HG02798 (cell line): ENCODE measurements at regions not wholly inside any gene's neighbourhood (a gene's known extent, or its start where the extent isn't known, plus 50 kb on each side); places are given as distances from the start of the nearest gene placed in this dataset.
"Not testable (repeated sequence)": the region's sequence is repeated elsewhere in the genome, so short reads cannot be mapped to it uniquely, and the experiment has no call there.

Experiments
- ATAC-seq: cut with Tn5 transposase; IDR thresholded peaks from one replicate; pipeline ENCODE4 v1.9.1; 2021; ENCODE audit warnings: mild to moderate bottlenecking; ENCODE audit not compliant: unreplicated experiment, poor library complexity

DNA sequence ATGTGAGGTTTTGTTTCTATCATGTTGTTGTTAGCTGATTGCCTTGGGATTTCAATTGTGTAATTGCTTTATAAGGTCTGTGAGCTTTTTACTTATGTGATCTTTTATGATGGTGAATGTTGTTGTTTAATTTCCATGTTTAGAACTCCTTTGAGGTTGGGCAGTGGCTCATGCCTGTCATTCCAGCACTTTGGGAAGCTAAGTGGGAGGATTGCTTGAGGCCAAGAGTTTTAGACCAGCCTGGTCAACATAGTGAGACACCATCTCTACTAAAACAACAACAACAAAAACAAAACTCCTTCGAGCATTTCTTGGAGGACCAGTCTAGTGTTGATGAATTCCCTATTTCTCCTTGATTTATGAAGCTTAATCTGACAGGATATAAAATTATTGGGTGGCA is 102.1 kb upstream of the PMCH start:
- ATAC-seq: no peak

DNA sequence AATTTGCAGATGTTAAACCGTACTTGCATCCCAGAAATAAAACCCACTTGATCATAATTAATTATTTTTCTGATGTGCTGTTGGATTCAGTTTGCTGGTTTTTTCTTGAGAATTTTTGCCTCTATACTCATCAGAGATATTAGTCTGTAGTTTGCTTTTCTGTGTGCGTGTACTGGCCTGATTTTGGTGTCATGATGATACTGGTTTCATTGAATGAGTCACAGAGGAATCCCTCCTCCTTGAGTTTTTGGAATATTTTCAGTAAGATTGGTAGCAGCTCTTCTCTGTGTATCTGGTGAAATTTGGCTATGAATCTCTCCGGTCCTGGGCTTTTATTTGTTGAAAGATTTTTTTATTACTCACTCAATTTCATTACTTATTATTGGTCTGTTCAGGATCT is 100.4 kb upstream of the PMCH start:
- ATAC-seq: no peak

DNA sequence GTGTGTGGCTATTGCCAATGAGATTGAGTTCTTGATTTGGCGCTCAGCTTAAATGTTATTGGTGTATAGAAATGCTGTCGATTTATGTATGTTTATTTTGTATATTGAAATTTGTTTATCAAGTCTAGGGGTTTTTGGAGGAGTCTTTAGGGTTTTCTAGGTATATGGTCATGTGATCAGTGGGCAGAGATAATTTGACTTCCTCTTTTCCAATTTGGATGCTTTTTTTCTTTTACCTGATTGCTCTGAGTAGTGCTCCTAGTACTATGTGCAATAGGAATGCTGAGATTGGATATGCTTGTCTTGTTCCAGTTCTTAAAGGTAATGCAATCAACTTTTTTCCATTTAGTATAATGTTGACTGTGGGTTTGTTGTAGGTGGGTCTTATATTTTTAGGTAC is 99.8 kb upstream of the PMCH start:
- ATAC-seq: no peak

DNA sequence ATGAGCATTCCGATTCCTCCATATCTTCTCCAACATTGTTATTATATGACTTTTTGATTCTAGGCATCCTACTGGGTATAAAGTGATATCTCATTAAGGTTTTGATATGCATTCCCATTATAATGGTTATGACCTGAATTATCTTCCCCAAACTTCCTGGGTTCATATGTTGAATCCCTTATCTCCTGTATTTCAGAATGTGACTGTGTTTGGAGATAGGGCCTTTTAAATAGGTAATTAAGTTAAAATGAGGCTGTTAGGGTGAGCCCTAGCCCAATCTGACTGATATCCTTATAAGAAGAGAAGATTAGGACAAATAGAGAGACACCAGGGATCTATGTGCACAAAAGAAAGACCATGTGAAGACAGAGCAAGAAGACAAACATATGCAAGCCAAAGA is 96.9 kb upstream of the PMCH start:
- no peak for ATAC-seq

DNA sequence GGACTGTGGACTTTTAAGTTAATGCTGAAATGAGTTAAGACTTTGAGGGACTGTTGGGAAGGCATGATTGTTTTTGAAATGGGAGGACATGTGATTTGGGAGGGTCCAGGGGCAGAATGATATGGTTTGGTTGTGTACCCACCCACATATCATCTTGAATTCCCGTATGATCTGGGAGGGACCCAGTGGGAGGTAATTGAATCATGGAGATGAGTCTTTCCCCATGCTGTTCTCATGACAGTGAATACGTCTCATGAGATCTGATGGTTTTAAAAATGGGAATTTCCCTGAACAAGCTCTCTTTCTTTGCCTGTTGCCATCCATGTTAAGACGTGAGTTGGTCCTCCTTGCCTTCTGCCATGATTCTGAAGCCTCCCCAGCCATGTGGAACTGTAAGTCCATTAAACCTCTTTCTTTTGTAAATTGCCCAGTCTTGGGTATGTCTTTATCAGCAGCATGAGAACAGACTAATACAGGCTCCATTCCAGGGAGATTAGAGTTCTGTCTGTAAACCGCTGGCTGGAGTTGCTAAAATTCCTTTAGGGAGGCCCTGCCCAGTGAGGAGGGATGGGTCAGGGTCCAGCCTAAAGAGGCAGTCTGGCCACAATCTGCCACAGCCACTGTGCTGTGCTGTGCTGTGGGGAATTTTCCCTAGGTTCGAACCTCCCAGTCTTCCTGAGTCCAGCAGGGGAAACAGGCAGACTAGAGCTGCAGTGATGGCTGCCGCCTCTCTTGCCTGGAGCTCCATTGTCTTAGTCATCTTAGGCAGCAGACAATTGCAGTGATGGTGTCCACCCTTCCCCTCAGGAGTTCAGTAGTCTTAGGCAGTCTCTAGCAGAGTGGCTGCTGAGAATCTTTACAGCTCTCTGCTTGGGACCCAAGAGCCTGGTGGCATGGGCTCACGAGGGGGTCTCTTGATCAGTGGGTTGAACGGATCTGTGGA is 94.1 kb upstream of the PMCH start:
- not testable (repeated sequence) for ATAC-seq

DNA sequence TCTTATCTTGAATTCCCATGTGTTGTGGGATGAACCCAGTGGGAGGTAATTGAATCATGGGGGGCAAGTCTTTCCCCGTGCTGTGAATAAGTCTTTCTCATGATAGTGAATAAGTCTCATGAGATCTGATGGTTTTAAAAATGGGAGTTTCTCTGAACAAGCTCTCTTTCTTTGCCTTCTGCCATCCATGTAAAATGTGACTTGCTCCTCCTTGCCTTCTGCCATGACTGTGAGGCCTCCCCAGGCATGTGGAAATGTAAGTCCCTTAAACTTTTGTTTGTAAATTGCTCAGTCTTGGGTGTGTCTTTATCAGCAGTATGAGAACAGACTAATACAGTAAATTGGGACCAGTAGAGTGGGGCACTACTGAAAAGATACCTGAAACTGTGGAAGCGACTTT is 92.1 kb upstream of the PMCH start:
- ATAC-seq: not testable (repeated sequence)

DNA sequence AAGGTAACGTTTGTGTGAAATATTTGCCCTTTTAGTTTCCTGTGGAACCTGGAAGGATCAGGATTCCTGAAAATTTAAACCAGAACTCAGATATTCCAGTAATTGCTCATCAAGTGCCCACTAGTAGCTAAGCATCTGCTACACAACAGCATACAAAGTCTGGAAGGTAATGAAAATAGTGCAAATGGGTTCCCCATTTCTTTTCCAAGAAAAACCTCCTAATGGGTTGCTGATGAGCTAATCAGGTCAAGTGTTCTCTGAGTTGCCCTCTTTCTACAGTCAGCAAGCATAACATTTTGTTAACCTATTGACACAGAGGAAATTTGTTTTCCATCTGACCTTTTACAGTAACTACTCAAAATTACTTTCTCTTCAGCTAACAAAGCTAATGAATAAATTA is 83.6 kb upstream of the PMCH start:
- no peak for ATAC-seq

DNA sequence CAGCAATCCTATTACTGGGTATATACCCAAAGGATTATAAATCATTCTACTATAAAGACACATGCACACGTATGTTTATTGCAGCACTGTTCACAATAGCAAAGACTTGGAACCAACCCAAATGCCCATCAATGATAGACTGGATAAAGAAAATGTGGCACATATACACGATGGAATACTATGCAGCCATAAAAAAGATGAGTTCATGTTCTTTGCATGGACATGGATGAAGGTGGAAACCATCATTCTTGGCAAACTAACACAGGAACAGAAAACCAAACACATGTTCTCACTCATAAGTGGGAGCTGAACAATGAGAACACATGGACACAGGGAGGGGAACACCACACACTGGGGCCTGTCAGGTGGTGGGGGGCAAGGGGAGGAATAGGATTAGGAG is 58.1 kb upstream of the PMCH start:
- ATAC-seq: not testable (repeated sequence)

DNA sequence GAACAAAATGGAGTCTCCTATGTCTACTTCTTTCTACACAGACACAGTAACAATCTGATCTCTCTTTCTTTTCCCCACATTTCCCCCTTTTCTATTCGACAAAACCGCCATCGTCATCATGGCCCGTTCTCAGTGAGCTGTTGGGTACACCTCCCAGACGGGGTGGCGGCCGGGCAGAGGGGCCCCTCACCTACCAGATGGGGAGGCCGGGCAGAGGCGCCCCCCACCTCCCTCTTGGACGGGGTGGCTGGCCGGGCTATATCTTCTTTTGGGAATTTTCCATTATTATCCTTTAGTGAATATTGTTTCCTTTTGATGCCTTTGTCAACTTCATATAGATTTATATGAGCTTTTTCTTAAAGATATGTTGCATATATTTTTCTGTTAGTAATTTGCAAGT is 53.4 kb upstream of the PMCH start:
- not testable (repeated sequence) for ATAC-seq

DNA sequence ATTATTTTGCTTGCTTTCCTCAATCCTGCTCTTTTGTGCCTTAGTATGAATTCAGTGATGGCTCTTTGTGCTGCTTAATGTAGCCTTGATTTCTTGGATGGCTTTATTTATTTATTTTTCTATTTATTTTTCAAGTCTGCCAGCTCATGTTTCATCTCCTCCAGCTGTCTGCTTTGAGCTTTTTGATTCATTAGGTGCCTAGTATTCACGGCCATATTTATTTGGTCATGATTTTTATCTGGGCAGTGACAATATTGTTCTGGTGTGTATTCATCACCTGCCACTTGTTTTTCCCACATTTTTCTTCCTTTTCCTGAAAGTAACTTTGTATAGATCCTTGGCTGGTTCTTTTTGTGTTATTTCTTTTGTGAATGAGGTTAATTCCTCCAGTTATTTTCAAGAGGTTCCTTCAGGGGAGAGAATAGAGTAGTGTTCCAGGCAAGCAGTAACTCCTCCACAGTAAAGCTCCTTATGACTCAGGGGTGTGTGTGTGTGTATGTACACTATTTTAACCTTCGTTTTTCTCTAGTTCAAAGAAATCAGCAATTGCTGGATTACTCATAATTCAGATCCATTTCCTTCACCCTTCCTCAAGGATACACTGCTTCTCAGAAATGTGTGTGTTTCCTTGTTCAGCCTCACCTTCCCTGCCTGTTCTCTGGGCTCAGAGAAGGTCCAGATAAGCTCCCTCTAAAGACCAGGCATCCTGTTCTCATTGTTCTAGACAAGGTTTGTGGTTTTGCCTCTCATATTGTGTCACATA is 51.6 kb upstream of the PMCH start:
- ATAC-seq: no peak
